Liver (tissue), 7 donors: ENCODE measurements at regions not wholly inside any gene's neighbourhood (a gene's known extent, or its start where the extent isn't known, plus 50 kb on each side); places are given as distances from the start of the nearest gene placed in this dataset.

Experiments
- DNase-seq: peaks from one replicate; pipeline ENCODE4 v3.0.0-alpha.2; 2017; ENCODE audit warnings: low spot score
- H3K27ac ChIP-seq, 2 donors: one replicate each; pipeline ENCODE4 v1.7.0; 2013; ENCODE audit warnings: inconsistent platforms in 2 of 2, low read length in 2 of 2, control low read depth in 1 of 2, low read depth in 1 of 2, mild to moderate bottlenecking in 1 of 2
- H3K27me3 ChIP-seq, 4 donors: one replicate each; pipeline versions ENCODE4 v1.6.1 to v1.7.0; 2013; ENCODE audit warnings: low read length in 3 of 4, inconsistent platforms in 1 of 4, mild to moderate bottlenecking in 1 of 4, moderate library complexity in 1 of 4; ENCODE audit not compliant: control insufficient read depth in 4 of 4, insufficient read depth in 4 of 4
- H3K36me3 ChIP-seq, 4 donors: one replicate each; pipeline versions ENCODE4 v1.6.1 to v1.7.0; 2013; ENCODE audit warnings: low read length in 3 of 4, mild to moderate bottlenecking in 3 of 4, low read depth in 1 of 4, moderate library complexity in 1 of 4; ENCODE audit not compliant: control insufficient read depth in 4 of 4, insufficient read depth in 3 of 4
- H3K4me1 ChIP-seq, 4 donors: one replicate each; pipeline versions ENCODE4 v1.6.1 to v1.7.0; 2013; ENCODE audit warnings: low read length in 3 of 4, mild to moderate bottlenecking in 3 of 4, moderate library complexity in 1 of 4; ENCODE audit not compliant: control insufficient read depth in 4 of 4, insufficient read depth in 4 of 4
- H3K4me3 ChIP-seq, 3 donors: one replicate each; pipeline versions ENCODE4 v1.6.1 to v1.7.0; 2013; ENCODE audit warnings: low read length in 3 of 3, control low read depth in 1 of 3, low read depth in 1 of 3, mild to moderate bottlenecking in 1 of 3
- H3K9ac ChIP-seq, 2 donors: one replicate each; pipeline ENCODE4 v1.7.0; 2013; ENCODE audit warnings: low read length in 2 of 2, mild to moderate bottlenecking in 2 of 2, moderate library complexity in 2 of 2, control low read depth in 1 of 2, low read depth in 1 of 2
- H3K9me3 ChIP-seq, 4 donors: one replicate each; pipeline versions ENCODE4 v1.6.1 to v1.7.0; 2013; ENCODE audit warnings: low read length in 3 of 4; ENCODE audit not compliant: control insufficient read depth in 4 of 4
- ATF3 ChIP-seq: IDR thresholded peaks from 2 replicates; pipeline ENCODE4 v1.6.1; 2016; ENCODE audit warnings: antibody characterized with exemption
- CTCF ChIP-seq: fragments of 150-350 bp; IDR thresholded peaks from 2 replicates; pipeline ENCODE4 v1.5.1; 2017; ENCODE audit warnings: improper control_type of control experiment, low read depth, low read length; ENCODE audit not compliant: missing input control
- EGR1 ChIP-seq, 2 donors: IDR thresholded peaks; 2 replicates each; pipeline ENCODE4 v1.6.1; 2016 to 2018; ENCODE audit warnings: antibody characterized with exemption in 2 of 2, low read depth in 2 of 2
- FOXA1 ChIP-seq: IDR thresholded peaks from 2 replicates; pipeline ENCODE4 v1.6.1; 2016; ENCODE audit warnings: antibody characterized with exemption
- FOXA2 ChIP-seq: IDR thresholded peaks from 2 replicates; pipeline ENCODE4 v1.6.1; 2016; ENCODE audit warnings: antibody characterized with exemption
- HNF4A ChIP-seq, 2 donors: conservative IDR thresholded peaks; 2 replicates each; pipeline ENCODE4 v1.6.1; 2016; ENCODE audit warnings: antibody characterized with exemption in 2 of 2, mild to moderate bottlenecking in 2 of 2
- HNF4G ChIP-seq: IDR thresholded peaks from 2 replicates; pipeline ENCODE4 v1.6.1; 2016; ENCODE audit warnings: antibody characterized with exemption
- JUND ChIP-seq, 2 donors: IDR thresholded peaks; 2 replicates each; pipeline ENCODE4 v1.6.1; 2016; ENCODE audit warnings: antibody characterized with exemption in 2 of 2
- MAX ChIP-seq: IDR thresholded peaks from 2 replicates; pipeline ENCODE4 v1.6.1; 2016; ENCODE audit warnings: antibody characterized with exemption
- NR2F2 ChIP-seq: IDR thresholded peaks from 2 replicates; pipeline ENCODE4 v1.6.1; 2016; ENCODE audit warnings: antibody characterized with exemption
- RAD21 ChIP-seq, 2 donors: IDR thresholded peaks; 2 replicates each; pipeline ENCODE4 v1.6.1; 2016; ENCODE audit warnings: antibody characterized with exemption in 2 of 2, mild to moderate bottlenecking in 2 of 2
- RXRA ChIP-seq, 2 donors: IDR thresholded peaks; 2 replicates each; pipeline ENCODE4 v1.6.1; 2017 to 2018; ENCODE audit warnings: antibody characterized with exemption in 2 of 2, mild to moderate bottlenecking in 1 of 2
- SP1 ChIP-seq: IDR thresholded peaks from 2 replicates; pipeline ENCODE4 v1.6.1; 2018; ENCODE audit warnings: antibody characterized with exemption, mild to moderate bottlenecking
- ZBTB33 ChIP-seq: IDR thresholded peaks from 2 replicates; pipeline ENCODE4 v1.6.1; 2016; ENCODE audit warnings: antibody characterized with exemption
- donor health status: healthy.
- donor health status: healthy.
- donor health status: healthy.
- donor health status: healthy.

GRCh38 chr4:120431180-120431579, 364.5 kb upstream of the MAD2L1 start:
- no peak for DNase-seq
- Histone ChIP-seq H3K9ac (no peak overlapping the region), H3K9me3 (no peaks in the 10 kb centered on the region)

GRCh38 chr4:120418146-120418545, 351.5 kb upstream of the MAD2L1 start:
- Histone ChIP-seq H3K36me3 (no peaks in the 10 kb centered on the region), H3K27ac (no peak overlapping the region), H3K4me1 (no peaks in the 10 kb centered on the region), H3K9ac (no peak overlapping the region), H3K4me3 (no peak overlapping the region), H3K9me3 (no peaks in the 10 kb centered on the region), H3K27me3 (no peaks in the 10 kb centered on the region)
- DNase-seq, result no peak
- no peak for TF ChIP-seq SP1
- no peak for TF ChIP-seq NR2F2
- TF ChIP-seq FOXA2, result no peak
- no peak for TF ChIP-seq RXRA (IDR thresholded peaks at IDR 0.05)
- no peak for TF ChIP-seq MAX
- no peak for TF ChIP-seq EGR1 (IDR thresholded peaks at IDR 0.05; ENCODE audit: low read depth in 2 of 2)
- no peak for TF ChIP-seq CTCF
- no peak for TF ChIP-seq ATF3
- TF ChIP-seq RAD21 (IDR thresholded peaks at IDR 0.05), result no peak
- TF ChIP-seq HNF4G, result no peak
- no peak for TF ChIP-seq FOXA1
- TF ChIP-seq ZBTB33, result no peak

More at GRCh38 chr4:120431180-120431579, 364.5 kb upstream of the MAD2L1 start:
- no peak overlapping the region for H3K27ac ChIP-seq
- H3K4me1 ChIP-seq, result no peaks in the 10 kb centered on the region
- no peaks in the 10 kb centered on the region for H3K27me3 ChIP-seq
- no peak overlapping the region for H3K4me3 ChIP-seq
- no peak for TF ChIP-seq JUND (IDR thresholded peaks at IDR 0.05)
- no peak for TF ChIP-seq RAD21 (IDR thresholded peaks at IDR 0.05)
- no peak for TF ChIP-seq HNF4G
- TF ChIP-seq EGR1 (IDR thresholded peaks at IDR 0.05; ENCODE audit: low read depth in 2 of 2), result no peak
- no peak for TF ChIP-seq HNF4A (conservative IDR thresholded peaks at IDR 0.05)
- no peak for TF ChIP-seq NR2F2
- no peak for TF ChIP-seq RXRA (IDR thresholded peaks at IDR 0.05)
- no peak for TF ChIP-seq ZBTB33
- TF ChIP-seq CTCF, result no peak
- no peak for TF ChIP-seq ATF3
- H3K36me3 ChIP-seq, result no peaks in the 10 kb centered on the region
